COLO668 (cell line): ENCODE measurements at regions not wholly inside any gene's neighbourhood (a gene's known extent, or its start where the extent isn't known, plus 50 kb on each side); places are given as distances from the start of the nearest gene placed in this dataset.
"Not testable (repeated sequence)": the region's sequence is repeated elsewhere in the genome, so short reads cannot be mapped to it uniquely, and the experiment has no call there.

Experiments
- DNase-seq: peaks from one replicate; lab custom pipeline; 2025; ENCODE audit not compliant: unreplicated experiment; lab: John Stamatoyannopoulos, UW

DNA sequence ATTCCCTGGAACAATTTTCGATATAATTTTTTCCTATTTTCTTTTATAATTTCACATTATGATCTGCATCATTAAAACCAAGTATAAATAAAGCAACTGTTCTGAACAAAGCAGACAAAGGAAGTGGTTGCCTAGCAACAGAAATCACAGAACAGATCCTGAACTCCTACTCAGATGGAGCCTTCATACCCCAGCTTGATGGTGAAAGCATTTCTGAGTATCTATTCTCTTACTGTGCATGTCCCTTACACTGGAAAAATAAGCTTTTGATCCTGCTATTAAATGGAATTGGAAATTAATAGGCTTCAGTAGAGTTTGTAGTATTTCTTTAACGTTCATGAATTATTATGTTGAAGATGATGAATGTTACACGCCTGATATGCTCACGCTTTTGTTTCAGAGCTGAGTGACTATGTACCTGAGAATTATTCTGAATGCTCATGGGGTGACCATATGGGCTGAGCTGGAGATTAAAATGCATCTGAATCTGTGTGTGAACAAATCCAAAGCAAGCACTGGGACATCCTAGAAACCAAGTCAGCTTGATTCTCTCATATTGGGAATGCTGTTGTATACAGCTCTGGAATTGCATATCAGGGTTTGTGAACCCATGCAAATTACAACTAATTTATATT lies 254.0 kb downstream of the KCNJ3 start:
- peak; percentile 7 for DNase-seq

DNA sequence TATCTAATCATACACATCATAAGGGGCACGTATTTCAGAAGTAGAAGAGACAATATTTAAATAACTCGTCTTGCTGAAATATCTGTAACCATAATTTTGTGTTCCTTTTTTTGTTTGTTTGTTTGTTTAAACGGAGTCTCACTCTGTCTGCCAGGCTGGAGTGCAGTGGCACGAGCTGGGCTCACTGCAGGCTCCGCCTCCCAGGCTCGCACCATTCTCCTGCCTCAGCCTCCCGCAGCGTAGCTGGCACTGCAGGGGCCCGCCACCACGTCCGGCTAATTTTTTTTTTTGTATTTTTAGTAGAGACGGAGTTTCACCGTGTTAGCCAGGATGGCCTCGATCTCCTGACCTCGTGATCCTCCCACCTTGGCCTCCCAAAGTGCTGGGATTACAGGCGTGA lies 248.9 kb downstream of the KCNJ3 start:
- DNase-seq: not testable (repeated sequence)

DNA sequence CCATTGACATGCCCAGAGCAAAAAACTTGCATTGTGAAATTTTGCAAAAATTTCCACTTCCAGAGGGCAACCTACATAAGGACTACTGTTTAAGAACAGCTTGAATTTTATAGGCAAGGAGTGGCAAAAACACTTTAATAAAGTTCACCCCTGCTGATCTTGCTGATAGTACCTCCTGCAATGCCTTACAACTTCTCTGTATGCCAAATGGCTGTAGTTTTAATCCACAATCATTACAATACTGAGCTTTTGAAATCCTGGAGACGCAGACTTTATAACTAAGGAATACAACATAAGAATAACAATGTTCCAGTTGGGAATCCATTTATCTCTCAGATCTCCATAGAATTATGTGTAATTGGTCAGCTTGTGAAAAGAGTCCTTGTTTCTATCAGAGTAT lies 247.5 kb downstream of the KCNJ3 start:
- DNase-seq: no peak

DNA sequence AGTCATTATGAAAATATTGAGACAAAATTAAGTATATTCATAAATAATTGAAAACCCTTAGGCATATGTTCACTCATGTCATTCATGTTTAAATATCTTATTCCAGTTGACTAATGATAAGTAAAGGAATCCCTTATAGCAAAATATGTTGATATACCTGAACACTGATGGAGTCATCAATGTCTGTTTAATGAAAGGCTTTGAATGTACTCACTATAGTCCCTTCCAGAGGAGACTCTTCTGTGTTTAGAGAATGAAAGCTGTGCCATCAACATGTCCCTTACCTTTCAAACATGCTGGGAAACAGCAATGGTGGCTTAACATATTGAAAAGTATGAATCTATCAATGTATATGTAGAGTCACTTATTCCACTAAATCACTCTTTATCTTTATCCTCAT lies 242.9 kb downstream of the KCNJ3 start:
- DNase-seq: no peak

DNA sequence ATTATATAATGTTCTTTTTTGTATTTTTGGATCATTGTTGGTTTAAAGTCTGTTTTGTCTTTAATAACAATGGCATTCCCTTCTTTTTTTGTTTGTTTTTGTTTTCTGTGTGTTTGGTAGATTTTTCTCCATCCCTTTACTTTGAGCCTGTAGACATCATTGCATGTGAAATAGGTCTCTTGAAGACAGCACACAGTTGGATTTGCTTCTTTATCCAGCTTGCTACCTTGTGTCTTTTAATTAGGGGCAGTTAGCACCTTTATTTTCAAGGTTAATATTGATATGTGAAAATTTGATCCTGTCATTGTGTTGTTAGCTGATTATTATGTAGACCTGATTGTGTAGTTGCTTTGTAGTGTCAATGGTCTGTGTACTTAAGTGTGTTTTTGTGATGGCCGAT lies 235.7 kb downstream of the KCNJ3 start:
- DNase-seq: no peak

DNA sequence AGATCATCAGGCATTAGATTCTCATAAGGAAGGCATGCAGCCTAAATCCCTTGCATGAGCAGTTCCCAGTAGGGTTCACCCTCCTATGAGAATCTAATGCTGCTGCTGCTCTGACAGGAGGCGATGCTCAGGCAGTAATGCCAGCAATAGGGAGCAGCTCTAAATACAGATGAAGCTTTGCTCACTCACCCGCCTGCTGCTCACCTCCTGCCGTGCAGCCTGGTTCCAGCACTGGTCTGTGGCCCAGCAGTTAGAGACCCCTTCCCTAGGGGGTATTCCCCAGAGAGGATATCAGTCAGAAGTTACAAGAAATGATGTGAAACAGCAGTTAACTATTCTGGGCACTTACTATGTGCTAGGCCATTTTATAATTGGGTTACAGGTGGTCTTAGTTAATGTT lies 226.0 kb downstream of the KCNJ3 start:
- DNase-seq: no peak

DNA sequence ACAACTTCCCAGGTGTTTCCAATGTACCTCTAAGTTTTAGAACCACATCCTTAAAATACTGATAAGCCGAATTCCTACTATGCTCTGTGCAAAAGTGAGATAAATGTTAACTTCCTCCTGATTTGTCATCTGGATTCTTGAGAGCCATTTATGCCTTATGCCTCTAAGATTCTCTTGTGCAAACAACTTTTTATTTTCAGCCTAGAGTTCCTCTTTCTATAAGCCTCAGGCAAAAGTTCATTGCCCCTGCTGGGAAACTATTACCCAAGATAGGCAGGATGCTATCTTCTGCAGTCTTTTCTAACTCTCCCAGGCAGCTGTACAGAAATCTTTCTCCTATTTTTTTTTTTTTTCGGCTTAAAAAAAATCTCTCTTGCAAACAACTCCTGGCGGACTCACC lies 216.1 kb downstream of the KCNJ3 start:
- DNase-seq: no peak

DNA sequence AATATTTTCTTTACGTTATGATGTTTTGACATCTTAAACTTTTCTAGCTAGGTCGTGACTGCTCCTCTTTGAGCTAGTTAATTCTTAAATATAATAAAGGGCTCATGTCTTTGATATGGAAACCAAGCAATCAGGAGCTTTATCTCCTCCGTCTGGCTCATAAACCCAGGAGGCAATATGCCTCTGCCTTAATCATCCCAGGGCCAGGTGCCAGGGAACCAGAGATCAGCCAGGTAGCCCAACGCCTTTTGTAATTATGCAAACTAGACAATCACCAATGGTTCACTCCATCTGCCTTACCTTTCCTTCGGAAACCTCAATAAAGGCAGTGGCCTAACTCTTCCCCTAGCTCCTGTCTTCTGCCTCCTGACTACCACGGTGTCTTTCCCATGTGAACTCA lies 213.7 kb downstream of the KCNJ3 start:
- peak; percentile 14 for DNase-seq

DNA sequence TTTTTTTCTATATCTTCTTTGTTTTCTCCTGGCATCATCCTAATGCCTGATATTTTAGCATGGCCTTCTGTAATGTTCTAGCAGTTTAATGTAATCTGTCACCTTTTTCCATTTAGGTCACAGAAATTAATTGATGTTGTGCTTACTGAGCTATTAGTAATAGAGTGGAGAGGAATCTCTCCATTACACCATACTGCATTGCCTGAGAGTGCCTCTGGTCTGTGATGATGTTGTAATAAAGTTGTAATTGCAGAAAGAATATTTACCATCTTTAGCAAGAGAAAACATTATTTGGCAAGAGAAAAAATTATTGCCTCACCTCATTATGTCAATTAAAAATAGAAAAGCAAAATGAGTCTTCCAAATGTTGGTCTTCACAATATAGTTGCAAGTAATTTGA lies 213.2 kb downstream of the KCNJ3 start:
- DNase-seq: no peak

DNA sequence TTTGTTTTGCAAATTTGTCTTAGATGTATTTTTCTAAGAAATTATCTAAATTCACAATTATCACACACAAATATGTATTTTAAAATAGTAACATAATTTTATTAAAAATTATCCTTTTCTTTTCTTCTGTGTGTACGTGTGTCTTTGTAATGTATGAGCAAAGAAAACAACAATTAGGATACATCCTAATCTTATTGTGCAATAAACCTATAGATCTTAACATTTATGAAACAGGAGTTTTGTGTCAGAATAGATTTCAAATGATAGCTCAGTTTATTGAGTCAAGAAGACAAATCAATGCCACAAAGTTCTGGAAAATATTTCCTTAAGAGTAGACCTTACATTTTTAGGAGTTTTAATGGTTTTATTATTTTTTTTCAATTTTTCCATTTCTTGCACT lies 212.2 kb downstream of the KCNJ3 start:
- DNase-seq: no peak

DNA sequence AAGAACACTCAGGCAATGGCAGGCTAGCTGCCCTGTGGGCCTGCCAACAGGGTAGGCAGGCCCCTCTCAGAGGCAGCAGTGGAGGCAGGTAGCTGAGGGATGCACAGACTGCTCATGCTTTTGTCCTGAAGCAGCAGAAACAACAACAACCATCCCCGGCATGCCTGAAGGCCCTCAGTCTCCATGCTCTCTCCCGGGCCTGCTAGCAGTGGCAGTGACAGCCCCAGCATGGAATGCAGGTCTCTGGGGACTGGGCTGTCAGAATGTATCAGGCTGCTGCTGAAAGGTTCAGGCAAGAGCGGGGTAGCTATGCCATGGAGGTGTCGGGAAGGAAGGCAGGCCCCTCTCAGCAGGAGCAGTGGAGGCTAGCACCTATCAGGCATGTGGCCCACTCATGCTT lies 209.8 kb downstream of the KCNJ3 start:
- no peak for DNase-seq
